Esophagus squamous epithelium (tissue), 5 donors: ENCODE measurements at regions not wholly inside any gene's neighbourhood (a gene's known extent, or its start where the extent isn't known, plus 50 kb on each side); places are given as distances from the start of the nearest gene placed in this dataset.
A peak's percentile ranks its signal among the peaks of the same experiment; 100 is the strongest.
"Not testable (repeated sequence)": the region's sequence is repeated elsewhere in the genome, so short reads cannot be mapped to it uniquely, and the experiment has no call there.

Source experiments
- DNase-seq: peaks from one replicate; lab custom pipeline; 2025; lab: John Stamatoyannopoulos, UW
- H3K27ac ChIP-seq, 4 donors: fragments of 200-600 bp; sonication (generic); one replicate each; pipeline ENCODE4 v1.5.1; 2016 to 2019; ENCODE audit warnings: mild to moderate bottlenecking in 1 of 4
- H3K27me3 ChIP-seq, 4 donors: fragments of 200-600 bp; sonication (generic); 1 replicate in 3 of 4; 2 replicates in 1 of 4; pipeline versions ENCODE4 v1.5.1 to v1.6.0; 2017 to 2021; ENCODE audit warnings: antibody characterized with exemption in 1 of 4
- H3K36me3 ChIP-seq, 3 donors: fragments of 200-600 bp; sonication (generic); one replicate each; pipeline ENCODE4 v1.5.1; 2016 to 2019
- H3K4me1 ChIP-seq, 3 donors: fragments of 200-600 bp; sonication (generic); one replicate each; pipeline ENCODE4 v1.5.1; 2017 to 2019
- H3K4me3 ChIP-seq, 4 donors: fragments of 200-600 bp; sonication (generic); 1 replicate in 3 of 4; 2 replicates in 1 of 4; pipeline ENCODE4 v1.5.1; 2016 to 2019; ENCODE audit warnings: mild to moderate bottlenecking in 2 of 4, moderate library complexity in 1 of 4
- H3K9me3 ChIP-seq, 3 donors: fragments of 200-600 bp; sonication (generic); one replicate each; pipeline ENCODE4 v1.5.1; 2016 to 2019
- POLR2A ChIP-seq, 4 donors: fragments of 450-650 bp; IDR thresholded peaks; one replicate each; pipeline ENCODE4 v1.6.1; 2017; ENCODE audit warnings: antibody characterized with exemption in 4 of 4, mild to moderate bottlenecking in 4 of 4, moderate library complexity in 3 of 4
- WGBS, 2 donors: methylation state at CpG; one replicate each; pipeline ENCODE4 v1.1.5; 2018; 5-methylcytosine and 5-hydroxymethylcytosine counted together
- intact Hi-C: fragments of 100-400 bp; cut with DNase I; formaldehyde crosslinking; loops from one replicate; pipeline ENCODE4 v1.15.0; 2022
- TF ChIP-seq, protein P1 (sequence below), 6 experiments: fragments of 450-650 bp in 4 of 6; fragments of 200-600 bp in 2 of 6; sonication (generic) in 2 of 6; IDR thresholded peaks; one replicate each; pipeline ENCODE4 v1.5.1; 2016 to 2019; ENCODE audit warnings: antibody characterized with exemption in 6 of 6, mild to moderate bottlenecking in 4 of 6, moderate library complexity in 4 of 6
- donor health status: DM: yes; HTN: yes; CAD: no.

DNA sequence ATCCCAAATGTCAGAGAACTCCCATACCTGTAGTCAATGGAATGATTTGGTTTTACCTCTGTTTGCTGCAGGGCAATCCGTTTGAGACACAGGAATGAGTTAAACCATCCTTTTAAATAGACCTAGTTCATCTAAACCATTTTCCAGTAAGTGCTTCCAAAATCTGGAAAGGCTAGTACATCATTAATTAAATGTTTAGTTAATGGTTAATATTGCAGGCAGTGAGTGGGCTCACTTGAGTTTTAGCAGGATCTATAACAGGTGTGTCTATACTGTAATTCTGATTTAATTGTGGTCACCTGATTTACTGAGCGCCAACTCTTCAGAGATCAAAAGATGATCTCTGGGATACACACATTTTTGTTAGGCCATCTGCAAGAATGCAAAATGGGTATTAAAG lies 353.9 kb upstream of the ROPN1 start:
- intact Hi-C loops = loop anchor here (10.0 kb wide), 1 partner anchor 209 kb away; no protein-coding TSS in a partner anchor
- Histone ChIP-seq H3K36me3 (no peaks in the 10 kb centered on the region), H3K27me3 (no peaks in the 10 kb centered on the region), H3K9me3 (no peaks in the 10 kb centered on the region), H3K27ac (no peak overlapping the region), H3K4me1 (no peaks in the 10 kb centered on the region), H3K4me3 (no peak overlapping the region)
- TF ChIP-seq, protein P1, sequence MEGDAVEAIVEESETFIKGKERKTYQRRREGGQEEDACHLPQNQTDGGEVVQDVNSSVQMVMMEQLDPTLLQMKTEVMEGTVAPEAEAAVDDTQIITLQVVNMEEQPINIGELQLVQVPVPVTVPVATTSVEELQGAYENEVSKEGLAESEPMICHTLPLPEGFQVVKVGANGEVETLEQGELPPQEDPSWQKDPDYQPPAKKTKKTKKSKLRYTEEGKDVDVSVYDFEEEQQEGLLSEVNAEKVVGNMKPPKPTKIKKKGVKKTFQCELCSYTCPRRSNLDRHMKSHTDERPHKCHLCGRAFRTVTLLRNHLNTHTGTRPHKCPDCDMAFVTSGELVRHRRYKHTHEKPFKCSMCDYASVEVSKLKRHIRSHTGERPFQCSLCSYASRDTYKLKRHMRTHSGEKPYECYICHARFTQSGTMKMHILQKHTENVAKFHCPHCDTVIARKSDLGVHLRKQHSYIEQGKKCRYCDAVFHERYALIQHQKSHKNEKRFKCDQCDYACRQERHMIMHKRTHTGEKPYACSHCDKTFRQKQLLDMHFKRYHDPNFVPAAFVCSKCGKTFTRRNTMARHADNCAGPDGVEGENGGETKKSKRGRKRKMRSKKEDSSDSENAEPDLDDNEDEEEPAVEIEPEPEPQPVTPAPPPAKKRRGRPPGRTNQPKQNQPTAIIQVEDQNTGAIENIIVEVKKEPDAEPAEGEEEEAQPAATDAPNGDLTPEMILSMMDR (IDR thresholded peaks at IDR 0.05) = no peak
- TF ChIP-seq POLR2A (IDR thresholded peaks at IDR 0.05) = no peak
- DNase-seq = no peak
- WGBS, 2 donors = 74 to 86% methylated on average over 2 of the region's 2 CpGs

DNA sequence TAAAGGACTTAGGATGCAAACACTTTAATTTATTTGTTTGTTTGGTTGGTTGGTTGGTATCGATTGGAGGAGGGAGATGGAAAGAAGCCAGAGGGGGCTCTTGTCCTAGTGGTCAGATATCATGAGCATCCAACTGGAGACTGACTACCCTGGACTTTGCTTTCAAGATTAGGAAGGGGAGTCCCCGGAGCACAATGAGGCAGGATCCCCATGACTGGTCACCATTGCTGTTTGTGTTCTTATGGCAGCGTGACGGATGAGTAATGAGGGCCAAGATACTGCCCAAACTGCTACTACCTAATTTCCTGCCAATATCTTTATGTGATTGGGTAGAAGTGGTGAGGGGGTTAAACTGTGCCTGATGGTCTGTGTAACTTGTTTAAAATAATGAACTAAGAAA lies 354.6 kb upstream of the ROPN1 start:
- WGBS, 2 donors = 79 to 95% methylated on average over 3 to 4 of the region's 4 CpGs
- intact Hi-C loops = loop anchor here (10.0 kb wide), 1 partner anchor 208 kb away; no protein-coding TSS in a partner anchor
- Histone ChIP-seq H3K27ac (no peak overlapping the region), H3K4me1 (no peaks in the 10 kb centered on the region), H3K9me3 (no peaks in the 10 kb centered on the region), H3K27me3 (no peaks in the 10 kb centered on the region), H3K4me3 (no peak overlapping the region), H3K36me3 (no peaks in the 10 kb centered on the region)
- no peak for DNase-seq
- TF ChIP-seq, protein P1 (IDR thresholded peaks at IDR 0.05) = no peak
- no peak for TF ChIP-seq POLR2A (IDR thresholded peaks at IDR 0.05)

DNA sequence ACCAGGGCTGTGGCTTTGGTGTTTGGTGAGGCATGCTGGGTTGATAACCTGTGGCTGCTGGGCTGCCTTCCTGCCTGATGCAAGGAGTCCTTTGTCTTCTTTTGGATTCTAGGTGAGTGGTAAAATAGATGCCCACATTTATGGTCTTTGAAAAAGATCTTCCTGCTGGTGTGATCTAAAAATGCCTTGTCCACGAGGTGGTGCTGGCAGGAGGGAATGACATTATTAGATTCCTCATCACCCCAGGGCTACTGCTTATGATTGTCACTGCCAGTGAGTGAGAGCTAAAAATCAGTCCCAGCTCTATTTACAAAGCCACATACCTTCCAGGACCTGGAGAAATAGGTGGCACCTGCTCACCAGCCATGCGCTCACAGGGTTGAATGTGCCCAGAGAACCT lies 355.5 kb upstream of the ROPN1 start:
- H3K4me3 ChIP-seq = no peak overlapping the region
- intact Hi-C loops = loop anchor here (10.0 kb wide), 1 partner anchor 207 kb away; no protein-coding TSS in a partner anchor
- 71 to 79% methylated on average over 2 of the region's 2 CpGs for WGBS, 2 donors
- H3K27ac ChIP-seq = no peak overlapping the region
- no peaks in the 10 kb centered on the region for H3K27me3 ChIP-seq
- no peak for DNase-seq
- no peak for TF ChIP-seq POLR2A (IDR thresholded peaks at IDR 0.05)
- TF ChIP-seq, protein P1 (IDR thresholded peaks at IDR 0.05) = no peak
- H3K36me3 ChIP-seq = no peaks in the 10 kb centered on the region
- H3K9me3 ChIP-seq = no peaks in the 10 kb centered on the region
- H3K4me1 ChIP-seq = no peaks in the 10 kb centered on the region

DNA sequence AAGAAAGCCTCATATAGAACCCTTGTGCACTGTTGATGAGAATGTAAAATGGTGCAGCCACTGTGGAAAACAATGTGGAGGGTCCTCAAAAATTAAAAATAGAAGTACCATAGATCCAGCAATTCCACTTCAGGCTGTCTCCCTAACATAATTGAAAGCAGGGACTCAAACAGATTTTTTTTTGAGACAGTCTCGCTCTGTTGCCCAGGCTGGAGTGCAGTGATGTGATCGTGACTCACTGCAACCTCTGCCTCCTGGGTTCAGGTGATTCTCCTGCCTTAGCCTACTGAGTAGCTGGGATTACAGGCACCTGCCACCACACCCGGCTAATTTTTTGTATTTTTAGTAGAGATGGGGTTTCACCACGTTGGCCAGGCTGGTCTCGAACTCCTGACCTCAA lies 356.6 kb upstream of the ROPN1 start:
- H3K4me3 ChIP-seq, H3K9me3 ChIP-seq, H3K27me3 ChIP-seq, H3K27ac ChIP-seq, H3K4me1 ChIP-seq, H3K36me3 ChIP-seq, DNase-seq: not testable (repeated sequence)
- intact Hi-C loops = loop anchor here (10.0 kb wide), 1 partner anchor 206 kb away; no protein-coding TSS in a partner anchor
- WGBS, 2 donors = 64 to 75% methylated on average over 4 to 5 of the region's 5 CpGs

DNA sequence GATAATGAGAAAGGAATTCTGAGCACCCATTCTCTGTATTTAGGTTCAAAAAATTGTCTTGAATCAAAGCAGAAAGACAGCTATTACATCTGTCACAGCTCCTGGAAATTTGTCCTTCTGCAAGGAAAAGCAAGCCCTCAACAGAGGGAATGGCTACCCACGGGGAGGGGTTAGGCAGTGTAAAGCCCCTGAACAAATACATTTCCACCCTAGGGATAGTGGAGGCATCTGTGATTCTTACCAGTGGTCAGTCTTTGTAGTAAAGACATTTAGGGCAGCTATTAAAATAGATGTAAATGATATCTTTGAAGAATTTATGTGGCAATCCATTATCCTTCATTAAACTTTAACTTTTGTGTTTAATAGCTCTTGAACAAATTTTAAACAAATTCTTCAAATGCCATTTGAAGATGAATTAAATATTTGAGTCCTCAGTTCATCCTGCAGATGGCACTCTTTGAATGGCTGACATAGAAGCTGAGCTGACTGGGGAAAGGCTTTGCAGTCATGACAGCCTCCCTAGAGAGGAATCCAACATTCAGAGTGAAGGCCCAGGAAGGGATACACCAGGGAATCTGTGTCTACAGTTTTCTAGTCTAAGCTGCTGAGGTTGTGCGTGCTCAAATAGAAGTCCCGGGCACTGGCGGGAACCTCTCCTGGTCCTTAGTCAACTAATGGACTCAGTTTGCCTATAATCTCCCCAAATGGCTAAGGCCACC lies 359.7 kb upstream of the ROPN1 start:
- Histone ChIP-seq H3K4me3 (no peak overlapping the region), H3K4me1 (no peaks in the 10 kb centered on the region), H3K27me3 (no peaks in the 10 kb centered on the region), H3K27ac (no peak overlapping the region), H3K9me3 (no peaks in the 10 kb centered on the region), H3K36me3 (no peaks in the 10 kb centered on the region)
- TF ChIP-seq, protein P1 (IDR thresholded peaks at IDR 0.05) = peak in 5 of 6 experiments; percentile 35 to 65 (median 44)
- TF ChIP-seq POLR2A (IDR thresholded peaks at IDR 0.05) = no peak
- 48 to 61% methylated on average over 4 of the region's 4 CpGs for WGBS, 2 donors
- intact Hi-C loops = loop anchor here (5.0 kb wide), 1 partner anchor 116 kb away; no protein-coding TSS in a partner anchor
- DNase-seq = no peak
